Mucosa of descending colon (tissue), 3 donors: ENCODE measurements at regions not wholly inside any gene's neighbourhood (a gene's known extent, or its start where the extent isn't known, plus 50 kb on each side); places are given as distances from the start of the nearest gene placed in this dataset.
"Not testable (repeated sequence)": the region's sequence is repeated elsewhere in the genome, so short reads cannot be mapped to it uniquely, and the experiment has no call there.

Source experiments
- ATAC-seq: fragments of 200-7000 bp; cut with Tn5 transposase; one replicate; pipeline ENCODE4 v1.9.1; 2020; ENCODE audit warnings: mild to moderate bottlenecking, moderate library complexity
- DNase-seq, 3 donors: peaks; one replicate each; pipeline ENCODE4 v3.0.0-alpha.2; 2020
- H3K36me3 ChIP-seq: fragments of 200-600 bp; one replicate; pipeline ENCODE4 v1.8.0; 2021; ENCODE audit warnings: low read depth, mild to moderate bottlenecking
- H3K4me1 ChIP-seq: fragments of 200-600 bp; one replicate; pipeline ENCODE4 v1.8.0; 2021; ENCODE audit warnings: low read depth, mild to moderate bottlenecking
- H3K4me3 ChIP-seq: fragments of 200-600 bp; one replicate; pipeline ENCODE4 v1.8.0; 2021; ENCODE audit warnings: mild to moderate bottlenecking
- H3K9me3 ChIP-seq: fragments of 200-600 bp; one replicate; pipeline ENCODE4 v1.8.0; 2021; ENCODE audit warnings: mild to moderate bottlenecking
- intact Hi-C, 2 donors: fragments of 100-400 bp; cut with DNase I in 1 of 2; cut with micrococcal nuclease in 1 of 2; formaldehyde crosslinking; loops; one replicate each; pipeline versions ENCODE4 v1.11.0 to v1.11.1; 2022; cut with DNase I, micrococcal nuclease
- TF ChIP-seq, protein P1 (sequence below): fragments of 200-600 bp; IDR thresholded peaks from one replicate; pipeline ENCODE4 v1.8.0; 2022; ENCODE audit warnings: antibody characterized with exemption, mild to moderate bottlenecking
- donor health status: DM: no; HTN: no; CAD: no; lungs with moderate emphysema.
- donor health status: DM: no; HTN: no; CAD: no.
- donor health status: DM: no; HTN: yes; CAD: no.

DNA sequence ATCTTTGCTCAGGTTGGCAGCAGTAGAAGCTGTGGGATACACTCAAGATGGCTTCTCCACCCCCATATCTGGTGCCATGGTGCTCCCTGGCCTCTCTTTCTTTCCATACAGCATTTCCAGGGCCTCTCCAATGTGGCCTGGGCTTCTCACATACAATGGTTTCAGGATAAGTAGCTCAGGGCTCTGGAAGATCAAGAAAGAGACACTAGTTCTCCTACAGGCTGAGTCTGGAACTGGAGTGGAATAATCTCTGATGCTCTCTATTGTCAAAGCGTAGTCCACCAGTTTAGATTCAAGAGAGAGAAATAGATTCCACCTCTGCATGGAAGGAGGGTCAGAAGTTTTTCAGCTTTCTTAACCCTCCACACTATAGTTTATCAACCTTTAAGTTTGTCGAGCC lies 138.2 kb upstream of the AADAT start:
- Histone ChIP-seq H3K9me3 (no peaks in the 10 kb centered on the region), H3K36me3 (no peaks in the 10 kb centered on the region), H3K4me1 (no peaks in the 10 kb centered on the region), H3K4me3 (no peak overlapping the region)
- DNase-seq (no peak), ATAC-seq (peak; percentile 10)
- intact Hi-C loops, result no loop called here
- TF ChIP-seq, protein P1, sequence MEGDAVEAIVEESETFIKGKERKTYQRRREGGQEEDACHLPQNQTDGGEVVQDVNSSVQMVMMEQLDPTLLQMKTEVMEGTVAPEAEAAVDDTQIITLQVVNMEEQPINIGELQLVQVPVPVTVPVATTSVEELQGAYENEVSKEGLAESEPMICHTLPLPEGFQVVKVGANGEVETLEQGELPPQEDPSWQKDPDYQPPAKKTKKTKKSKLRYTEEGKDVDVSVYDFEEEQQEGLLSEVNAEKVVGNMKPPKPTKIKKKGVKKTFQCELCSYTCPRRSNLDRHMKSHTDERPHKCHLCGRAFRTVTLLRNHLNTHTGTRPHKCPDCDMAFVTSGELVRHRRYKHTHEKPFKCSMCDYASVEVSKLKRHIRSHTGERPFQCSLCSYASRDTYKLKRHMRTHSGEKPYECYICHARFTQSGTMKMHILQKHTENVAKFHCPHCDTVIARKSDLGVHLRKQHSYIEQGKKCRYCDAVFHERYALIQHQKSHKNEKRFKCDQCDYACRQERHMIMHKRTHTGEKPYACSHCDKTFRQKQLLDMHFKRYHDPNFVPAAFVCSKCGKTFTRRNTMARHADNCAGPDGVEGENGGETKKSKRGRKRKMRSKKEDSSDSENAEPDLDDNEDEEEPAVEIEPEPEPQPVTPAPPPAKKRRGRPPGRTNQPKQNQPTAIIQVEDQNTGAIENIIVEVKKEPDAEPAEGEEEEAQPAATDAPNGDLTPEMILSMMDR, result no peak

DNA sequence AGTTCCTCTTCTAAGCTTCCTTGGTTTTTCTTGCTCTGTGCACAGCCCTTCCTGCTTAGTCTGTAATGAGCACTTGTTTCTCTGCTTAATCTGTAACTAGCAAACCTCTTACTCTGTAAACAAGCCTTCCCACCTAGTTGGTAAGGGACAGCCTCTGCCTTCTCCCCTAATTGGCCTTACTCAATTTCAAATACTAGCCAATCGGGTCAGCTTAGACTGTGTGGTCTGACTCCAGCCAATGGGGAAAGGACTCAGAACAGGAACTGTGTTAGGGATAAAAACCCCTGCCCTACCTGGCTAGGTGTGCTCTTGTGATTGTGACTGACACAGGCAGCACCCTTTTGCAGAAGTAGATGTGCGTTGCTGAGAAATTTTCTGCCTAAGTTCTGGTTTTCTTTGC lies 136.5 kb upstream of the AADAT start:
- H3K36me3 ChIP-seq, result no peaks in the 10 kb centered on the region
- peak; percentile 97 for ATAC-seq
- no peak overlapping the region for H3K4me3 ChIP-seq
- no peaks in the 10 kb centered on the region for H3K4me1 ChIP-seq
- TF ChIP-seq, protein P1, result no peak
- H3K9me3 ChIP-seq, result peaks cover 2% of the 10 kb centered on the region
- peak in 2 of 3 donors; percentile 25 to 63 for DNase-seq
- intact Hi-C loops, result no loop called here

DNA sequence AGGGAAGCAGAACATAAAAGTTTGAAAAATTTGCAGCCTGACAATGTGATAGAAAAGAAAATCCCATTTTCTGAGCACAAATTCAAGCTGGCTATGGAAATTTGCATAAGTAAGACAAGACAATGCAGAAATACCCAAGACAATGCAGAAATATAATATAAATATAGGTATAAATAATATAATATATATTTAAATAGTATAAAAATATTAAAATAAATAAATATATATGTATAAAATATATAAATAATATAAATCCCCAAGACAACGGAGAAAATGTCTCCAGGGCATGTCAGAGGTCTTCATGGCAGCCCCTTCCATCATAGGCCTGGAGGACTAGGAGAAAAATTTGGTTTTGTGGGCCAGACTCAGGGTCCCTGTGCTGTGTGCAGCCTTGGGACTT lies 125.0 kb upstream of the AADAT start:
- ATAC-seq (no peak), DNase-seq (no peak)
- H3K4me3 ChIP-seq, result no peak overlapping the region
- peaks cover 19% of the 10 kb centered on the region for H3K9me3 ChIP-seq
- TF ChIP-seq, protein P1, result no peak
- intact Hi-C loops, result no loop called here
- H3K4me1 ChIP-seq, result no peaks in the 10 kb centered on the region
- no peaks in the 10 kb centered on the region for H3K36me3 ChIP-seq

DNA sequence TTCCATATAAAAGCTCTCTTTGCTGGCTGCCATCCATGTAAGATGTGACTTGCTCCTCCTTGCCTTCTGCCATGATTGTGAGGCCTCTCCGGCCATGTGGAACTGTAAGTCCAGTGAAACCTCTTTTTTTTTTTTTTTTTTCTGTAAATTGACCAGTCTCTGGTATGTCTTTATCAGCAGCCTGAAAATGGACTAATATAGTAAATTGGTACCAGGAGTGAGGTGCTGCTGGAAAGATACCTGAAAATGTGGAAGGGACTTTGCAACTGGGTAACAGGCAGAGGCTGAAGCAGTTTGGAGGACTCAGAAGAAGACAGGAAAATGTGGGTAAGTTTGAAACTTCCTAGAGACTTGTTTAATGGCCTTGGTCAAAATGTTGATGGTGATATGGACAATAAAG lies 124.3 kb upstream of the AADAT start:
- Histone ChIP-seq H3K9me3 (peaks cover 19% of the 10 kb centered on the region), H3K36me3 (no peaks in the 10 kb centered on the region), H3K4me3 (no peak overlapping the region), H3K4me1 (no peaks in the 10 kb centered on the region)
- intact Hi-C loops, result no loop called here
- TF ChIP-seq, protein P1, result no peak
- no peak for ATAC-seq
- no peak for DNase-seq

DNA sequence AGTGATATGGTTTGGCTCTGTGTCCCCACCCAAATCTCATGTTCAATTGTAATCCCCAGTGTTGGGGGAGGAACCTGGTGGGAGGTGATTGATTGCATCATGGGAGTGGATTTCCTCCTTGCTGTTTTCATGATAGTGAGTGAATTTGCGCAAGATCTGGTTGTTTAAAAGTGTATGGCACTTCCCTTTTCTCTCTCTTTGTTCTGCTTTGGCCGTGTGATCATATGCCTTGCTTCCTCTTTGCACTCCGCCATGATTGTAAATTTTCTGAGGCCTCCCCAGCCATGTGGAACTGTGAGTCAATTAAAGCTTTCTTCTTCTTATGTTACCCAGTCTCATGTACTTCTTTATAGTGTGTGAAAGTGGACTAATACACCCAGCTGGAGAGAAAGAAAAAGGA lies 113.0 kb upstream of the AADAT start:
- DNase-seq, result no peak
- Histone ChIP-seq H3K36me3 (no peaks in the 10 kb centered on the region), H3K4me3 (no peak overlapping the region), H3K9me3 (no peaks in the 10 kb centered on the region), H3K4me1 (no peaks in the 10 kb centered on the region)
- ATAC-seq, result no peak
- intact Hi-C loops, result no loop called here
- TF ChIP-seq, protein P1, result no peak

DNA sequence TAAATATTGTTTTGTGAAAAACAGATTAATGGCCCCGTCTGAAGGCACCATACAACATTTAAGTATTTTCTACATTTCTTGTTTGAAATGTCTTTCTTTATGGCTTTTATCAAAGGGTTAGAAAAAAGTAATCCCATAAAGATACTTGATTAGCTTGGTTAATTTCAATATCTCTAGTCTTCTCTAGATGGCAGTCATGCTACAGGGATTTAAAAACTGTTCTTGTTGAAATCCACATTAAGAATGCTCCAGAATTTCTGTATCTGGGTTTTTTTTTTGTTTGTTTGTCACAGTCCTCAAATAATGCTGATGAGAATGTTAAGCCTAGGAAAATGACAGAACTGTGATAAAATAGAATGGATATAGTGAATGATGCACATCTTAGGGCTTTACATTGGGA lies 109.0 kb upstream of the AADAT start:
- Histone ChIP-seq H3K4me1 (no peaks in the 10 kb centered on the region), H3K4me3 (no peak overlapping the region), H3K9me3 (no peaks in the 10 kb centered on the region), H3K36me3 (no peaks in the 10 kb centered on the region)
- DNase-seq (no peak), ATAC-seq (no peak)
- TF ChIP-seq, protein P1, result no peak
- intact Hi-C loops, result no loop called here

DNA sequence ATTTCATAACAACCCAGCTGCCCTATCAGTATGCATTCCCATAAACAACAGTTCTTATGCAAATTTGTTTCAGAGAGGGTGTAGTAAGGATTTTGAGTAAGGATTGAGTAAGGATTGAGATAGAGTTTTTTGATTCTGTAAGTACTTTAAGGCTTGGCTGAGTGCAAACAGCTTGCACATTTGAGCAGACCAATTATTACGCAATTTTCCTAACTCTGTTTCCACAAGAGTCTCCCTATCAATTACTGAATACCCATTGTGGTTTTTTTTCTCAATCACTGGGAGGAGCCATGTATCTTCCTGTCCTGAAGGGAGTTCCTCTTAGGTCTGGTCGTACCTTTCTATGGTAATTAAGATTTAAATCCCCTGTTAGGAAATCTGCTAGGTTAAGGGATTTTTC lies 105.0 kb upstream of the AADAT start:
- intact Hi-C loops, H3K36me3 ChIP-seq, ATAC-seq, H3K9me3 ChIP-seq, H3K4me3 ChIP-seq, DNase-seq, H3K4me1 ChIP-seq: not testable (repeated sequence)
